Epidermal melanocyte (primary cell): ENCODE measurements at regions not wholly inside any gene's neighbourhood (a gene's known extent, or its start where the extent isn't known, plus 50 kb on each side); places are given as distances from the start of the nearest gene placed in this dataset.
A peak's percentile ranks its signal among the peaks of the same experiment; 100 is the strongest.

ENCODE experiments used
- DNase-seq: peaks from one replicate; pipeline ENCODE4 v3.0.0; 2011; ENCODE audit warnings: low spot score; ENCODE audit not compliant: insufficient read length

GRCh38 chr2:106628377-106628776 is 141.2 kb downstream of the CD8B2 start:
- DNase-seq, result no peak

GRCh38 chr2:106629981-106630380 is 142.8 kb downstream of the CD8B2 start:
- DNase-seq, result no peak

GRCh38 chr2:106631281-106631680 is 144.1 kb downstream of the CD8B2 start:
- no peak for DNase-seq

- DNase-seq, result peak; percentile 24
These were observed 150.9 kb downstream of the CD8B2 start for GRCh38 chr2:106638043-106638442.

GRCh38 chr2:106638580-106638979 is 151.4 kb downstream of the CD8B2 start:
- no peak for DNase-seq

- DNase-seq, result no peak
These were observed 155.5 kb downstream of the CD8B2 start for GRCh38 chr2:106642679-106643078.

GRCh38 chr2:106644623-106645022 is 157.5 kb downstream of the CD8B2 start:
- DNase-seq, result no peak

GRCh38 chr2:106646605-106647004 is 159.4 kb downstream of the CD8B2 start:
- DNase-seq, result no peak

- no peak for DNase-seq
These were observed 162.1 kb downstream of the CD8B2 start for GRCh38 chr2:106649306-106649705.

GRCh38 chr2:106653465-106653864 is 166.3 kb downstream of the CD8B2 start:
- DNase-seq, result no peak

- no peak for DNase-seq
These were observed 171.5 kb downstream of the CD8B2 start for GRCh38 chr2:106658616-106659015.

GRCh38 chr2:106664669-106665068 is 177.5 kb downstream of the CD8B2 start:
- DNase-seq, result no peak

- DNase-seq, result no peak
These were observed 180.4 kb downstream of the CD8B2 start for GRCh38 chr2:106667478-106668070.

GRCh38 chr2:106685180-106685897 is 198.2 kb downstream of the CD8B2 start:
- no peak for DNase-seq

GRCh38 chr2:106686814-106687213 is 199.2 kb downstream of the ST6GAL2 start:
- no peak for DNase-seq

GRCh38 chr2:106694964-106695470 is 190.9 kb downstream of the ST6GAL2 start:
- DNase-seq, result no peak

GRCh38 chr2:106695919-106696318 is 190.0 kb downstream of the ST6GAL2 start:
- DNase-seq, result no peak

- no peak for DNase-seq
These were observed 185.4 kb downstream of the ST6GAL2 start for GRCh38 chr2:106700616-106701015.

GRCh38 chr2:106701203-106702022 is 184.6 kb downstream of the ST6GAL2 start:
- DNase-seq, result no peak

GRCh38 chr2:106703161-106703560 is 182.8 kb downstream of the ST6GAL2 start:
- DNase-seq, result no peak

- no peak for DNase-seq
These were observed 181.2 kb downstream of the ST6GAL2 start for GRCh38 chr2:106704798-106705197.

- DNase-seq, result no peak
These were observed 180.1 kb downstream of the ST6GAL2 start for GRCh38 chr2:106705877-106706276.
